GM12864 (cell line): ENCODE measurements at regions not wholly inside any gene's neighbourhood (a gene's known extent, or its start where the extent isn't known, plus 50 kb on each side); places are given as distances from the start of the nearest gene placed in this dataset.

Source experiments
- DNase-seq: peaks from one replicate; pipeline ENCODE4 v3.0.0-alpha.2; 2011; ENCODE audit warnings: low read depth
- H3K4me3 ChIP-seq: 2 replicates; pipeline ENCODE4 v1.5.1; 2011; ENCODE audit warnings: mild to moderate bottlenecking, low read depth, low read length, control low read depth
- TF ChIP-seq, protein P1 (sequence below): IDR thresholded peaks from 2 replicates; pipeline ENCODE4 v1.5.1; 2011; ENCODE audit warnings: low read depth, mild to moderate bottlenecking, moderate library complexity, low read length, control low read depth, inconsistent platforms; ENCODE audit errors: missing control alignments

DNA sequence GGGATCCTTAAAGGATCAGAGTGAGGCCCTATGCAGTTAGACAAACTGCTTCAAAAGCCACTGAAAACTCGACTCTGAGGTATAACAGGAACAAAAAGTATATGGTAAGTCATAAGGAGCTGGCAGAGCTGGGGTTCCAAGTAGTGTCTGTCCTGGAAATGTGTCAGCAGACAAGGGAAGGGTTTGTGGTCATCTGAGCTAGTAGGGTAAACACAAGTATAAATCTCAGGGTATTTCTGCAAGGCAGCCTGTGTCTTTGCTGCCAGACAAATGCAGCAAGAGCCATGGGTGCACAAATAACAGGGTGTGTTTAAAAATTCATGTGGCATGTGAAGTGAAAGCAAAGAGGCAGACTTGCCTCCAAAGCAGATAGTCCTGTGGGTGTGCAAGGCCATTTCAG is 759.0 kb upstream of the ADAMTS5 start:
- H3K4me3 ChIP-seq: no peak overlapping the region
- TF ChIP-seq, protein P1, sequence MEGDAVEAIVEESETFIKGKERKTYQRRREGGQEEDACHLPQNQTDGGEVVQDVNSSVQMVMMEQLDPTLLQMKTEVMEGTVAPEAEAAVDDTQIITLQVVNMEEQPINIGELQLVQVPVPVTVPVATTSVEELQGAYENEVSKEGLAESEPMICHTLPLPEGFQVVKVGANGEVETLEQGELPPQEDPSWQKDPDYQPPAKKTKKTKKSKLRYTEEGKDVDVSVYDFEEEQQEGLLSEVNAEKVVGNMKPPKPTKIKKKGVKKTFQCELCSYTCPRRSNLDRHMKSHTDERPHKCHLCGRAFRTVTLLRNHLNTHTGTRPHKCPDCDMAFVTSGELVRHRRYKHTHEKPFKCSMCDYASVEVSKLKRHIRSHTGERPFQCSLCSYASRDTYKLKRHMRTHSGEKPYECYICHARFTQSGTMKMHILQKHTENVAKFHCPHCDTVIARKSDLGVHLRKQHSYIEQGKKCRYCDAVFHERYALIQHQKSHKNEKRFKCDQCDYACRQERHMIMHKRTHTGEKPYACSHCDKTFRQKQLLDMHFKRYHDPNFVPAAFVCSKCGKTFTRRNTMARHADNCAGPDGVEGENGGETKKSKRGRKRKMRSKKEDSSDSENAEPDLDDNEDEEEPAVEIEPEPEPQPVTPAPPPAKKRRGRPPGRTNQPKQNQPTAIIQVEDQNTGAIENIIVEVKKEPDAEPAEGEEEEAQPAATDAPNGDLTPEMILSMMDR: no peak
- no peak for DNase-seq

DNA sequence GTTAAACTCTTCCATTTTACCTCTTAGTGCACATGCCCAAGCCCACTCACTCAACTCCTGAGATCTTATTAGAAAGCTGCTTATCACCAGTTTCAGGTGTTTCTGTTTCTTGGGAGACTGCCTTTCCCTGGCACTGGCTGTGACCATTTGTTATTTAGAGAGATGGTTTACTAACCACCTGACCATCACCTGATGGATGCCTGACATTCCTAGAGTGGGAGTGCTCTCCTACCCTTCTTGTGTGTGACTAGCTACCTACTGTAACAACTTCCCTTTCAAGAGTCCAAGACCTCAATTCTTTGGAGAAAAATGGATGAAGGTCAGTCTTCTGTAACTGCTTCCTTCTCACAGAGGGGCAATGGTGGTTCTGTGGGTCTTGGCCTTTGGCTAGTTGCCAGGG is 755.2 kb upstream of the ADAMTS5 start:
- TF ChIP-seq, protein P1: no peak
- no peak overlapping the region for H3K4me3 ChIP-seq
- no peak for DNase-seq

DNA sequence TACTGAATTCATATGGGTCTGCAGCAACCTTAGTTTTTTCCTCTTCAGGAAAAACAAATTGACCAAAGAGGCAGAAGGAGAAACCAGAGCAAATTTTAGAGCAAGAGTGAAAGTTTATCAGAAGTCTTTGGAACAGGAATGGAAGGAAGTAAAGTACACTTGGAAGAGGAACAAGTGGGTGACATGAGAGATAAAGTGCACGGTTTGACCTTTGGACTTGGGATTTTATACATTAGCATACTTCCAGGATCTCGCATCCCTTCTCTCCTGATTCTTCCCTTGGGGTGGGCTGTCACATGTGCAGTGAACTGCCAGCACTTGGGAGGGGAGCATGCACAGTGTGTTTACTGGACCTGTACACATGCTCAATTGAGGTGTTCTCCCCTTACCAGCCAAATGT is 754.8 kb upstream of the ADAMTS5 start:
- no peak overlapping the region for H3K4me3 ChIP-seq
- TF ChIP-seq, protein P1: no peak
- no peak for DNase-seq

DNA sequence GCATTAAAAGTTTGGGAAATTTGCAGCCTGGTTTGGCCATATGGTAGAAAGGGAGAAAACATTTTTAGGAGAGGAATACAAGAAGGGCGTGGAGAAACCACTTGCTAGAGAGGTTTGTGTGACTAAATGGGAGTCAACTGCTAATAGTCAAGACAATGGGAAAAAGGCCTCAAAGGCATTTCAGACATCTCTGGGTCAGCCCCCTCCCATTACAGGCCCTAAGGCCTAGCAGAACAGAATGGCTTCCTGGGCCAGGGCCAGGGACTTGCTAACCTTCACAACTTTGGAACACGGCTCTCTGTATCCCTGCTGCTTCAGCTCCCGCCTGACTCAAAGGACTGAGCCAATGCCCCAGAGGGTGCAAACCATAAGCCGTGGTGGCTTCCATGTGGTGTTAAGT is 752.3 kb upstream of the ADAMTS5 start:
- no peak for DNase-seq
- H3K4me3 ChIP-seq: no peak overlapping the region
- TF ChIP-seq, protein P1: no peak

DNA sequence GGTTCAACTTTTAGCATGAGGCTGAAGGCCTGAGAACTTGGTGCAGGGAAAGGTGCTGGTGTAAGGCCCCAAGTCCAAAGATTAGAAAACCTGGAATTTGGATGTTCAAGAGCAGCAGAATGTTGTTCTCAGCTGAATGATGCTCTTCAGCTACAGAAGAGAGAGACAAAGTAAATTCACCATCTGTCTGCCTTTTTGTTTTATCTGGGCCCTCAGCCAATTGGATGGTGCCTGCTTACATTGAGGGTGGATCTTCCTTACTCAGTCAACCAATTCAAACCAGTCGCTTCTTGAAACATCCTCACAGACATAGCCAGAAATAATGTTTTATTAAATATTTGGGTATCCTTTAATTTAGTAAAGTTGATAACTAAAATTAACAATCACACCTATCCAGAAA is 748.2 kb upstream of the ADAMTS5 start:
- no peak for DNase-seq
- TF ChIP-seq, protein P1: no peak
- H3K4me3 ChIP-seq: no peak overlapping the region

DNA sequence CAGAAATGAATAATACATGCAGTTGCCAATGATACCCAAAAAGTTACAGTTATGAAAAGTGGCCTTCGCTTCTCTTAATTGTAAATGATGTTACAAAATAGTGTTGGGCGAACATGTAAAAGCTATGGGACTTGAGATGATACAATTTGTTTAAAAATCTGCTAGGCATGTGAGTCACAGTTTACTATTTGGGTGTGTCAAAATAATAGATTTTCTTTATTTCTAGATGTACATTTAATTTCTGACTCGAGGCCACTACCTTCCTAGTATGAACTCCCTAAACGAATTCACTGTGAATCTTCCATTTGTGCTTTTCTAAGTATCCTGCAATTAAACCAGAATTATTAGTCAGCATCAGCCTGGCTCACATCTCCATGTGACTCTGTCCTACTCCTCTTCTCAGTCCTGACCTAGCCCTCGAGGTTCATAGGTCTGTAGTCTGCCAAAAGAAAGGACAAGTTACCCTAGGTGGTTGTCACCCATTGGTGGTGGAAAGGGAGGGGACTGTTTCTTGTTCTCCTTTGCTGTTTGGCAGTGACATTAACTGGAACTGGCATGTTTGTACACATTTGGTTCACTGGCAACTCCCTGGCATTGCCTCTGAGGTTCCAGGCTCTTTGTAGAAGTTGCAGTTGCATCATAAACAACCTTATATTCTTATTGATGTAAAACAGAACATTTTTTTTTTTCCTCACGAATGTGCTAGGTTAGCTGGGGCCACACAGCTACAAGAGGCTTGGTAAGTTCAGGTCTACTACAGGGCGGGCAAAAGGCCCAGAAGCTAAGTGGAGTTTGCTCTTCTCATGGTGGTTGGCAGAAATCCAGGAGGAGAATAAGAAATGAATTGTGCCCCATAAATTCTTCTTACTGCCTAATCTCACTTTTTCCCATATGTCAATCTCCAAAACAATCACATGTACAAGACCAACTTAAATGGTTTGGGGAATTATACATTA is 746.5 kb upstream of the ADAMTS5 start:
- TF ChIP-seq, protein P1: no peak
- no peak for DNase-seq
- H3K4me3 ChIP-seq: no peak overlapping the region

DNA sequence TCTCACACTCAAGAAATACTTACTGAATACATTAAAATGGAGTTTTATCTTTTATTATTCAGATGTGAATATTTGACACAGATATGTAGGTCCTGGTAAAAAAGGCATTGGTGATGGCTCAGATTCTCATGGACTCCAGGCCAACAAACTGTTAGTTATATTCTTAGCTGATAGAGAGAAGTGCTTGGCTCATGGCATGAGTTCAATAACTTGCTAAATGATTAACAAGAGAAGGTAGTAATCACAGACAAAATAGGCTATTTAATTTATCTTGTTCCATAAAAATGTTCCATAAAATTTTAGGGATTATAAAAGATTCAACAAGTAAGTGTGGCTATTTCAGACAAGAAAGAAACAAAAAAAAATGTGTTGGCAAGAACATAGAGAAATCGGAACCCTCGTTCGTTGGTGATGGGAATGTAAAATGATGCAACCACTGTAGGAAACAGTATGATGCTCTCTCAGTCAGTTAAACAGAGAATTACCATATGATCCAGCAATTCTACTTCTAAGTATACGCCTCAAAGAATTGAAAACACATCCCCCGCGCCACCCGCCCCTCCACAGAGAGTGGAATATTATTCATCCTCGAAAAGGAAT is 737.8 kb upstream of the ADAMTS5 start:
- DNase-seq: no peak
- TF ChIP-seq, protein P1: no peak
- H3K4me3 ChIP-seq: no peak overlapping the region
